ENCODE measurements at regions not wholly inside any gene's neighbourhood (a gene's known extent, or its start where the extent isn't known, plus 50 kb on each side); places are given as distances from the start of the nearest gene placed in this dataset.

GRCh38 chr3:110814170-110815007 is 257.2 kb upstream of the NECTIN3 start:
- no peak for TF ChIP-seq CTCF (conservative IDR thresholded peaks at IDR 0.05 in 1 of 2, IDR thresholded peaks at IDR 0.05 in 1 of 2; ENCODE audit: extremely low read depth in 1 of 2, insufficient read depth in 1 of 2, low read depth in 1 of 2, low read length in 2 of 2)
- TF ChIP-seq EZH2 (IDR thresholded peaks at IDR 0.05; ENCODE audit: borderline replicate concordance, low read length): no peak

All from mammary epithelial cell (primary cell).